Mesothelial cell of epicardium (in vitro differentiated cells): ENCODE measurements at regions not wholly inside any gene's neighbourhood (a gene's known extent, or its start where the extent isn't known, plus 50 kb on each side); places are given as distances from the start of the nearest gene placed in this dataset.

Experiments
- DNase-seq, 2 experiments: peaks; one replicate each; pipeline ENCODE4 v3.0.0; 2021; ENCODE audit warnings: low spot score in 2 of 2; ENCODE audit not compliant: unreplicated experiment in 2 of 2
- H3K27ac Mint-ChIP-seq: 2 replicates; pipeline ENCODE4 v1.8.0; 2021; ENCODE audit warnings: mixed read lengths
- H3K27me3 Mint-ChIP-seq: 2 replicates; pipeline ENCODE4 v1.8.0; 2021; ENCODE audit warnings: low read depth, mixed read lengths
- H3K36me3 Mint-ChIP-seq: 2 replicates; pipeline ENCODE4 v1.8.0; 2021; ENCODE audit warnings: mixed read lengths
- H3K4me1 Mint-ChIP-seq: 2 replicates; pipeline ENCODE4 v1.8.0; 2021; ENCODE audit warnings: mixed read lengths
- H3K4me3 Mint-ChIP-seq: 2 replicates; pipeline ENCODE4 v1.8.0; 2021; ENCODE audit warnings: mild to moderate bottlenecking, moderate library complexity, mixed read lengths
- H3K9me3 Mint-ChIP-seq: 2 replicates; pipeline ENCODE4 v1.8.0; 2021; ENCODE audit warnings: mixed read lengths
- TF ChIP-seq, protein P1 (sequence below): fragments of 200-600 bp; sonication (generic); IDR thresholded peaks from one replicate; pipeline ENCODE4 v1.5.0; 2021; ENCODE audit warnings: antibody characterized with exemption; ENCODE audit not compliant: unreplicated experiment

DNA sequence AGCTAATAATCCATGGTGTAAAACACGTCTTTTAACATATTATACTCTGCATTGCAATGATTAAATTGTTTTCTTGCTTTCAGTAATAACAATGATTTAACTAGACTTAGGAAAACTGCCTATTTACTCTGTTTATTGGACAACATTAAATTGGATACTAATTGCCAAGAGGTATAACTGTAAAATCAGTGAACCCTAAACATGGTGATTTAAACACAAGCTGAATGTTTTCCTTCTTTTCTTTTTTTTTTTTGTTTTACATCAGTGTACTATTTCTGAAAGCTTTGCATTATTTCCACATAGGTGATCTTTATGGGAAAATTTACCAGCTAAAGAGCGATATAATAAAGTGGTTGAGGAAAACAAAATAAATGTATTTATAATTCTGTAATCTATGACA lies 276.7 kb downstream of the PCDH7 start:
- H3K4me3 Mint-ChIP-seq = no peak overlapping the region
- H3K4me1 Mint-ChIP-seq = peaks cover 1% of the 10 kb centered on the region
- H3K27ac Mint-ChIP-seq = no peak overlapping the region
- H3K27me3 Mint-ChIP-seq = no peaks in the 10 kb centered on the region
- H3K36me3 Mint-ChIP-seq = peaks cover 23% of the 10 kb centered on the region
- H3K9me3 Mint-ChIP-seq = peaks cover 24% of the 10 kb centered on the region
- DNase-seq = no peak
- TF ChIP-seq, protein P1, sequence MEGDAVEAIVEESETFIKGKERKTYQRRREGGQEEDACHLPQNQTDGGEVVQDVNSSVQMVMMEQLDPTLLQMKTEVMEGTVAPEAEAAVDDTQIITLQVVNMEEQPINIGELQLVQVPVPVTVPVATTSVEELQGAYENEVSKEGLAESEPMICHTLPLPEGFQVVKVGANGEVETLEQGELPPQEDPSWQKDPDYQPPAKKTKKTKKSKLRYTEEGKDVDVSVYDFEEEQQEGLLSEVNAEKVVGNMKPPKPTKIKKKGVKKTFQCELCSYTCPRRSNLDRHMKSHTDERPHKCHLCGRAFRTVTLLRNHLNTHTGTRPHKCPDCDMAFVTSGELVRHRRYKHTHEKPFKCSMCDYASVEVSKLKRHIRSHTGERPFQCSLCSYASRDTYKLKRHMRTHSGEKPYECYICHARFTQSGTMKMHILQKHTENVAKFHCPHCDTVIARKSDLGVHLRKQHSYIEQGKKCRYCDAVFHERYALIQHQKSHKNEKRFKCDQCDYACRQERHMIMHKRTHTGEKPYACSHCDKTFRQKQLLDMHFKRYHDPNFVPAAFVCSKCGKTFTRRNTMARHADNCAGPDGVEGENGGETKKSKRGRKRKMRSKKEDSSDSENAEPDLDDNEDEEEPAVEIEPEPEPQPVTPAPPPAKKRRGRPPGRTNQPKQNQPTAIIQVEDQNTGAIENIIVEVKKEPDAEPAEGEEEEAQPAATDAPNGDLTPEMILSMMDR = no peak

DNA sequence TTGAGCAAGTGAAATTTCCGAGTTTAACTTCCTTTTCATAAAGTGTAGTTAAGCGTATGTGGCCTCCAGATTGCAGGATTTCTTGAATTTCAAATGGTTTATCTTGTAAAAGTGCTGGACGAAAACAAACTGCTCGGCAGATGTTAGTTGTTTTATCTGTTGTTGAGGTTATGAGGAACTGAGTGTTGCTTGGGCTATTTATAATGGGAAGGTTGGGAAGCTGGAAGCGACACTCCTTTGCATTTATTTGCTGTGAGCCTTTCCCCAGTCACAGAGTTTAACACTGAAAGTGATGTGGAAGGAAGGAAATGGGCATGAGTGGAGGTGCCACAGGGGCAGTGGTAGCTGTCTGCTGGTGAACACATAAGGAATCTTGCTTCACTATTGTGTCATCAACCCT lies 284.9 kb downstream of the PCDH7 start:
- peaks cover 4% of the 10 kb centered on the region for H3K36me3 Mint-ChIP-seq
- DNase-seq = no peak
- H3K4me3 Mint-ChIP-seq = no peak overlapping the region
- no peaks in the 10 kb centered on the region for H3K9me3 Mint-ChIP-seq
- H3K4me1 Mint-ChIP-seq = peaks cover 40% of the 10 kb centered on the region
- peak overlapping the region; percentile 52 for H3K27ac Mint-ChIP-seq
- TF ChIP-seq, protein P1 = no peak
- no peaks in the 10 kb centered on the region for H3K27me3 Mint-ChIP-seq

DNA sequence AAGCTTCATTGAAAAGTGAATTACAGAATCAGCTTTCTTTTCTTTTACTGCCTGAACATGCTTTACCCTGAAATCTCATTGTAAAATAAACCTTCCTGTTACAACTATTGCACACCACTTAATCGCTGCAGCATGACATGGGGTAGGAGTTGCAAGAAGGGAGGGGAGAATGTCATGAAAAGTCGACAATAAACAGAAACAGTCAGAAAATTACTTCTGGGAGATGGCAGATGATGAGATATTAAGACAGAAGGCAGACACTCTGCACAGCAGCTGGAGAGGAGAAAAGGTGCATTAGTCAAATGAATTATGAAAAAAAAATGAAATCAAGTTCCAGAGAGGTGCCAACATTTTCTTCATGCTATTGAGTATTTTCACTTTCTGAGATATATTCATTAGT lies 287.7 kb downstream of the PCDH7 start:
- no peak for DNase-seq
- TF ChIP-seq, protein P1 = no peak
- no peaks in the 10 kb centered on the region for H3K9me3 Mint-ChIP-seq
- peak overlapping the region; percentile 10 for H3K27ac Mint-ChIP-seq
- H3K4me1 Mint-ChIP-seq = peaks cover 38% of the 10 kb centered on the region
- no peaks in the 10 kb centered on the region for H3K27me3 Mint-ChIP-seq
- H3K36me3 Mint-ChIP-seq = peaks cover 4% of the 10 kb centered on the region
- no peak overlapping the region for H3K4me3 Mint-ChIP-seq

DNA sequence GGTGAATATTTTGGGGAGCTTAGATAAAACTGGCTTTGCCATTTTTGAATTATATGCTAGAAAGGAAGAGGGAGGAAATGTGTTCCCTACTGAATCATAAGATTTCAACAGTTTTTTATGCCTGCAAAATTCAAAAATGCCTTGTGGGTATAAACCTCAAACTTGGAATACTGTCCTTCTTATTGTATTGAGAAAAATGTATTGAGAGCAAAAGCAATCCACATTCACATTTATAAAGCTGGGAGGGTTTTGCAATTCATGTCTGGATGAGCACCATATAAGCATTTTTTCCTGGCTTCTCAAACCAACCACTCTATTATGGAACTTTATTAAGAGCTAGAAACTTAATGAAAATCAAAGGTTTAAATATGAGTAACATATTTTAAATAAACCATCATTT lies 289.8 kb downstream of the PCDH7 start:
- TF ChIP-seq, protein P1 = no peak
- no peaks in the 10 kb centered on the region for H3K36me3 Mint-ChIP-seq
- no peaks in the 10 kb centered on the region for H3K27me3 Mint-ChIP-seq
- no peak for DNase-seq
- peaks cover 41% of the 10 kb centered on the region for H3K4me1 Mint-ChIP-seq
- H3K9me3 Mint-ChIP-seq = no peaks in the 10 kb centered on the region
- no peak overlapping the region for H3K27ac Mint-ChIP-seq
- H3K4me3 Mint-ChIP-seq = no peak overlapping the region

DNA sequence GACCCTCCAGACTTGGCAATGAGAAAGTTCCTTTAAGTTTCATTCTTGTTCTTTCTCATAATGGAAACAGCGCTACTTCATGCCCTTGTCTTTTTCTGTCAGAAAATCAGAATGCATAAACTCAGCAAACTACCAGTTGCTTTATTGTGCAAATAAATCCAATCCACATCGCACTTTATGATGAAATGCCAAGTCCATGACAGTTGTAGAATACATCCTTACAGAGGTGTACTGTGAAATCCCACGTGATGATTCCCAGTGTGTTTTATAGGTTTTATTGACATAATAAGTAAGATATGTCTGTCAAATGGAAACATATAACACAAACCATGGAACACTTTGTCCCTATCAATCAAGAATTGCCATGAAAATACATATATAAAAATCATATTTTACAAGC lies 295.0 kb downstream of the PCDH7 start:
- peak overlapping the region; percentile 30 for H3K27ac Mint-ChIP-seq
- no peaks in the 10 kb centered on the region for H3K27me3 Mint-ChIP-seq
- H3K4me3 Mint-ChIP-seq = no peak overlapping the region
- no peak for DNase-seq
- no peaks in the 10 kb centered on the region for H3K9me3 Mint-ChIP-seq
- no peaks in the 10 kb centered on the region for H3K36me3 Mint-ChIP-seq
- peaks cover 32% of the 10 kb centered on the region for H3K4me1 Mint-ChIP-seq
- TF ChIP-seq, protein P1 = no peak

DNA sequence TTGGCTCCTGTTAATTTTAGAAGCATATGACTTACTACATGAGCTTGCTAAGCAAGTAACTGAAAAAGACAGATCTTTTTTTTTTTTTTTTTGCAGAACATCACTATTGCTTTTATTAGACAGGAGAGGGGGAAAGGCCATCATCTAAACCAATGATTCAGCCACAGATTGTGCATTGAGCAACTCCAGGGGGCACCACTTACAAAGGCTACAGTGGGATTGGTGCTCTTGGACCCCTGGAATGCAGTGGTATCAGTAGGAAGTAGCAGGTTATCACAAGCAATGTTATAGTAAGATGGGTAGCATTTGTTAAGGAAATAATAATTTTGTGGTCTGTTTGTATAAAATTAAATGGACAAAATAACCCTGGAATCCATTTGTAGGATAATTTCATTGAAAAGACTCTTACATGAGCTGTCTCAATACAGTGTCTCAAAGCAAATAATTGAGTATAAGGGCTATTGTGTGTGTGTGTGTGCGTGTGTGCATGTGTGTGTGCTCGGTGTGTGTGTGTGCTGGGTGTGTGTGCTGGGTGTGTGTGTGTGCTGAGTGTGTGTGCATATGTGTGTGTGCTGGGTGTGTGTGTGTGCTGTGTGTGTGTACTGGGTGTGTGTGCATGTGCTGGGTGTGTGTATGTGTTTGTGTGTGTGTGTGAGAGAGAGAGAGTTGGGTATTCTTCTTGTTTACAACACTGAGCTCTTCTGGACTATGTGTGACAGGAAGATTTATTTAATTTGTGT lies 296.3 kb downstream of the PCDH7 start:
- Mint-ChIP-seq H3K27me3 (no peaks in the 10 kb centered on the region), H3K27ac (no peak overlapping the region), H3K9me3 (no peaks in the 10 kb centered on the region), H3K4me1 (peaks cover 38% of the 10 kb centered on the region), H3K36me3 (no peaks in the 10 kb centered on the region), H3K4me3 (no peak overlapping the region)
- no peak for DNase-seq
- TF ChIP-seq, protein P1 = no peak
